ENCODE measurements at regions not wholly inside any gene's neighbourhood (a gene's known extent, or its start where the extent isn't known, plus 50 kb on each side); places are given as distances from the start of the nearest gene placed in this dataset.

DNA sequence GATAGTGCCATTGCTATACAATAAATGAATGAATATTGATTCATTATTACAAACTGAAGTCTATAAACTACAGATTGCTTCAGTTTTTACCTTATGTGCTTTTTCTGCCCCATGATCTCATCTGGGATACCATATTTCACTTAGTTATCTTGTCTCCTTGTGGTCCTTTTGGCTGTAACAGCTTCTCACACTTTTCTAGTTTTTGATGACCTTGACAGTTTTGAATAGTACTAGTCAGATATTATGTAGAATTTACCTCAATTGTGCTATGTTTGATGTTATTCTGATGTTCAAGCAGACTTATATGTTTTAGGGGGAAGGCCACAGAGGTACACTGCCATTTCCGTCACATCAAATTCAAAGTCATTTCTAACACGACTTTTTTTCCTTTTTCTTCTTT lies 2364.3 kb upstream of the ACO1 start:
- TF ChIP-seq, protein P1, sequence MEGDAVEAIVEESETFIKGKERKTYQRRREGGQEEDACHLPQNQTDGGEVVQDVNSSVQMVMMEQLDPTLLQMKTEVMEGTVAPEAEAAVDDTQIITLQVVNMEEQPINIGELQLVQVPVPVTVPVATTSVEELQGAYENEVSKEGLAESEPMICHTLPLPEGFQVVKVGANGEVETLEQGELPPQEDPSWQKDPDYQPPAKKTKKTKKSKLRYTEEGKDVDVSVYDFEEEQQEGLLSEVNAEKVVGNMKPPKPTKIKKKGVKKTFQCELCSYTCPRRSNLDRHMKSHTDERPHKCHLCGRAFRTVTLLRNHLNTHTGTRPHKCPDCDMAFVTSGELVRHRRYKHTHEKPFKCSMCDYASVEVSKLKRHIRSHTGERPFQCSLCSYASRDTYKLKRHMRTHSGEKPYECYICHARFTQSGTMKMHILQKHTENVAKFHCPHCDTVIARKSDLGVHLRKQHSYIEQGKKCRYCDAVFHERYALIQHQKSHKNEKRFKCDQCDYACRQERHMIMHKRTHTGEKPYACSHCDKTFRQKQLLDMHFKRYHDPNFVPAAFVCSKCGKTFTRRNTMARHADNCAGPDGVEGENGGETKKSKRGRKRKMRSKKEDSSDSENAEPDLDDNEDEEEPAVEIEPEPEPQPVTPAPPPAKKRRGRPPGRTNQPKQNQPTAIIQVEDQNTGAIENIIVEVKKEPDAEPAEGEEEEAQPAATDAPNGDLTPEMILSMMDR (IDR thresholded peaks at IDR 0.05; ENCODE audit: low read length, missing control alignments), result no peak
- no peak for DNase-seq (ENCODE audit: low read depth)
- no peak overlapping the region for H3K4me3 ChIP-seq (replicated peaks; ENCODE audit: low read depth, low read length)

DNA sequence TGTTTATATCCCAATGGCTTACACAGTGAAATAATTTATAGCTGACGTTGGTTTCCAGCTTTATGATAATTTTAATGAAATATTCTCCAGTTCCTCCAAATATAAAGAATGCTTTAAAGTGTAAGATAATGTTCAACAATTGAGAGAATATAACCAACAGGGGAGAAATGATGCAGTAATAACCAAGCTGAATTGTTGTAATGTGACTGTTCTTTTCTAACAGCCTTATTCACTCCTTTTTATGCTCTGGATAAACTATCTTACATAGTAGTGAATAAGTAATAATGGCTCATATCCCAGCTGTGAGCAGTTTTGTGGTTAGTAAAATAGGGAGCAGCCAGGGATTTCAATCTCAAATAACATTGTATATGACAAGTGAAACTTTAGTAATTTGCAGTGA lies 2348.7 kb upstream of the ACO1 start:
- H3K4me3 ChIP-seq (replicated peaks; ENCODE audit: low read depth, low read length), result no peak overlapping the region
- DNase-seq (ENCODE audit: low read depth), result no peak
- TF ChIP-seq, protein P1 (IDR thresholded peaks at IDR 0.05; ENCODE audit: low read length, missing control alignments), result no peak

- no peak overlapping the region for H3K4me3 ChIP-seq (replicated peaks; ENCODE audit: low read depth, low read length)
- TF ChIP-seq, protein P1 (IDR thresholded peaks at IDR 0.05; ENCODE audit: low read length, missing control alignments), result no peak
Measured at GRCh38 chr9:30036558-30036957, 2347.9 kb upstream of the ACO1 start.

DNA sequence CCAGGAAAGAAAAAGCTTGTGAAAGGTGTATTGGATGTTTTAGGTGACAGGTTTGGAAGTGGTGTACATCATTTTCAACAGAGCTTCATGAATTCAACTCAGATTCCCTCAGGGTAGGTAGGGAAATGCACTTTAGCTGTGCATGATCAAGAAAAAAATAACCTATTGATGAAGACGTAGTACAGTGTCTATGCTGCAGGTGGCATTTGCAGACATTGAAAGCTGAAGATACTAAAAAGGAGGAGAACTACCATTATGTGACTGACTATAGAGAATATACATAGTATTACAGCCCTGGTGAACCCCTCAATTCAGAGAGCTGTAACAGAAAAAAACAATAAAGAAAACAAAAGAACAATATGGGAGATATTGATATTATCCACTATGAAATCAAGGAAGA lies 2344.7 kb upstream of the ACO1 start:
- no peak for DNase-seq (ENCODE audit: low read depth)
- no peak overlapping the region for H3K4me3 ChIP-seq (replicated peaks; ENCODE audit: low read depth, low read length)
- TF ChIP-seq, protein P1 (IDR thresholded peaks at IDR 0.05; ENCODE audit: low read length, missing control alignments), result no peak

More at GRCh38 chr9:30036558-30036957, 2347.9 kb upstream of the ACO1 start:
- DNase-seq (ENCODE audit: low read depth), result no peak

GRCh38 chr9:30048396-30048795 lies 2336.0 kb upstream of the ACO1 start:
- no peak overlapping the region for H3K4me3 ChIP-seq (replicated peaks; ENCODE audit: low read depth, low read length)
- TF ChIP-seq, protein P1 (IDR thresholded peaks at IDR 0.05; ENCODE audit: low read length, missing control alignments), result no peak
- DNase-seq (ENCODE audit: low read depth), result no peak

GRCh38 chr9:30058463-30058862 lies 2326.0 kb upstream of the ACO1 start:
- H3K4me3 ChIP-seq (replicated peaks; ENCODE audit: low read depth, low read length), result no peak overlapping the region
- TF ChIP-seq, protein P1 (IDR thresholded peaks at IDR 0.05; ENCODE audit: low read length, missing control alignments), result no peak
- peak; percentile 18 for DNase-seq (ENCODE audit: low read depth)

DNA sequence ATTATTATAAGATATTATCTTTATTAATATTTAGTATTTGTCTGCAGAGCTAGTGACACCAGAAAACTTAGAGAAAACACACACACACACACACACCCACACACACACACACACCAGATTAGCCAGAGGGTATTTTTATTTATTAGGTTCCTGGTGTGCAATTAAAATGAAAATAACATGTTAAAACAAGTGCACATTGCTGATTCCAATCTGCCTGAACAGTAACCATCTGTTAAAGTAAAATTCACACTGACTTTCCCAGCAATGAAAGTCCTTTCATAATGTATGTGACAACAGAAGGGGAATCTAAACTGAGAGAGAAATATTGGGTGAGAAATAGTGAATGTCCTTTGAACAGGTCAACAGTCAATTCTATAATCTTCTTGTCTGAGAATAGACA lies 2323.5 kb upstream of the ACO1 start:
- DNase-seq (ENCODE audit: low read depth), result no peak
- no peak overlapping the region for H3K4me3 ChIP-seq (replicated peaks; ENCODE audit: low read depth, low read length)
- TF ChIP-seq, protein P1 (IDR thresholded peaks at IDR 0.05; ENCODE audit: low read length, missing control alignments), result no peak

All from fibroblast of pulmonary artery (primary cell).